Body of pancreas (tissue), 4 donors: ENCODE measurements at regions not wholly inside any gene's neighbourhood (a gene's known extent, or its start where the extent isn't known, plus 50 kb on each side); places are given as distances from the start of the nearest gene placed in this dataset.

Experiments
- CTCF ChIP-seq, 7 experiments: fragments of 450-650 bp in 4 of 7; fragments of 200-600 bp in 3 of 7; sonication (generic) in 3 of 7; IDR thresholded peaks; one replicate each; pipeline ENCODE4 v1.5.1; 2016 to 2019; ENCODE audit warnings: antibody characterized with exemption in 7 of 7
- POLR2A ChIP-seq, 3 donors: fragments of 450-650 bp; IDR thresholded peaks; one replicate each; pipeline ENCODE4 v1.6.1; 2016; ENCODE audit warnings: antibody characterized with exemption in 3 of 3, mild to moderate bottlenecking in 2 of 3

- TF ChIP-seq CTCF (IDR thresholded peaks at IDR 0.05) (no peak), POLR2A (IDR thresholded peaks at IDR 0.05) (no peak)
Observed at GRCh38 chr4:56752985-56753384, 68.5 kb downstream of the SPINK2 start.
